B cell (primary cell): ENCODE measurements at regions not wholly inside any gene's neighbourhood (a gene's known extent, or its start where the extent isn't known, plus 50 kb on each side); places are given as distances from the start of the nearest gene placed in this dataset.

Experiments used
- EZH2 ChIP-seq: IDR thresholded peaks from 2 replicates; pipeline ENCODE4 v1.6.1; 2012; ENCODE audit warnings: borderline replicate concordance, low read depth, mild to moderate bottlenecking, moderate library complexity, low read length; ENCODE audit not compliant: insufficient read depth, poor library complexity, severe bottlenecking
- TF ChIP-seq, protein P1 (sequence below): fragments of 200-600 bp; IDR thresholded peaks from one replicate; pipeline ENCODE4 v1.8.0; 2022; ENCODE audit warnings: antibody characterized with exemption, mild to moderate bottlenecking

DNA sequence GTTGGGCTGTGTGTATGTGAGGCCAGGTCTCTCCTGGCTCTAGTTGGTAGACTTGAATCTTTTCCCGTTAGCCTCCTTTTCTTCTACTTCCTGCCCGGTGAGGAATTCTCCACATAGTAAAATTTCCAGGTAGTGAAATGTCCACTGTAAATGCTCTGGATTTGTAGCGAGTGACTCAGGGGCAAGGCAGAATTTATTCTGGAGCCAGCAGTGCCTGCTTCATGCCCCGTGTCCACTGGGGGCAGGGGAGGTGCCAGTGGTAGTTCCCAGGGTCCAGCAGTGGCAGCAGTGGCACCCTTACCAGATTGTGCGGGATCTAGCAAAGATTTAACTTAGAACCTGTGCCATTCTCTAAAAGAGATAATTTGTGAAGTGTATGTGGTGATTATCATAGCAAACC, 74.5 kb upstream of the USP24 start:
- TF ChIP-seq, protein P1, sequence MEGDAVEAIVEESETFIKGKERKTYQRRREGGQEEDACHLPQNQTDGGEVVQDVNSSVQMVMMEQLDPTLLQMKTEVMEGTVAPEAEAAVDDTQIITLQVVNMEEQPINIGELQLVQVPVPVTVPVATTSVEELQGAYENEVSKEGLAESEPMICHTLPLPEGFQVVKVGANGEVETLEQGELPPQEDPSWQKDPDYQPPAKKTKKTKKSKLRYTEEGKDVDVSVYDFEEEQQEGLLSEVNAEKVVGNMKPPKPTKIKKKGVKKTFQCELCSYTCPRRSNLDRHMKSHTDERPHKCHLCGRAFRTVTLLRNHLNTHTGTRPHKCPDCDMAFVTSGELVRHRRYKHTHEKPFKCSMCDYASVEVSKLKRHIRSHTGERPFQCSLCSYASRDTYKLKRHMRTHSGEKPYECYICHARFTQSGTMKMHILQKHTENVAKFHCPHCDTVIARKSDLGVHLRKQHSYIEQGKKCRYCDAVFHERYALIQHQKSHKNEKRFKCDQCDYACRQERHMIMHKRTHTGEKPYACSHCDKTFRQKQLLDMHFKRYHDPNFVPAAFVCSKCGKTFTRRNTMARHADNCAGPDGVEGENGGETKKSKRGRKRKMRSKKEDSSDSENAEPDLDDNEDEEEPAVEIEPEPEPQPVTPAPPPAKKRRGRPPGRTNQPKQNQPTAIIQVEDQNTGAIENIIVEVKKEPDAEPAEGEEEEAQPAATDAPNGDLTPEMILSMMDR = no peak
- no peak for TF ChIP-seq EZH2
